ENCODE measurements at regions not wholly inside any gene's neighbourhood (a gene's known extent, or its start where the extent isn't known, plus 50 kb on each side); places are given as distances from the start of the nearest gene placed in this dataset.
A peak's percentile ranks its signal among the peaks of the same experiment; 100 is the strongest.

DNA sequence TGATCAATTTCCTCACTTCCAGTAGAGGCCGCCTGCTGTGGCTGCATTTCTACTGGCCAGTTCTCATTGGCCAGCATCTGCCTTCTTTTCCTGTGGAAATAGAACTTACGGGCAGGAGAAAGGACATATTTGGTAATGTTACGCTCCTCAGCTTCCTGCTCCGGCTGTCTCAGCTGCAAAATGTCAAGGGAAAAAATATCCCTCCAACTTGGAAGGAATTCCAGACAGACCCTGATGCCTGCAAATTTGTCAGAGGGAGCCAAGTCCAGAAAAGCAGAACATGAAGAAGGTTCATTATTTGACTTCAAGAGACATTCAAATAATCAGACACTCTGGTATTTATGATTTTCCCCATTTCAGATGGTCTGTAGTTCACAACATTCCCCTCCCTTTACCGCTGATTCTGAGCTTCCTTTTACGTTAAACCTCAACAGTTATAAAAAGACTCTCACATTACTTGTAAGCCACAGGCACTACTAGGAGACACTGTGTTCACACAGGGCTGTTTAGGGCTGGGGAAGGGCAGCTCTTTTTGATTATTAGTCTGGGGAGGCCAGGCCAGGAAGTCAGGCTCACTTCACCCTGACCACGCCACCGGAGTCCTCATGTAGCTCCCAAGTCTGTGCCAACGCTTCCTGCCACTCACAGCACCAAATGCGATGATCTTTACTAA lies 179.6 kb upstream of the CCN2 start:
- Histone ChIP-seq H3K27me3 (no peaks in the 10 kb centered on the region), H3K9me3 (no peaks in the 10 kb centered on the region), H3K36me3 (no peaks in the 10 kb centered on the region), H3K4me3 (no peak overlapping the region), H3K27ac (peak overlapping the region in 4 of 5 donors; percentile 72 to 85 (median 82)), H3K4me1 (peaks cover 0 to 40% (median 16%) of the 10 kb centered on the region in 4 donors)
- intact Hi-C loops (cut with DNase I; ENCODE audit: low total_unique reads): no loop called here
- DNase-seq: peak in 1 of 2 donors; percentile 82
- WGBS, 5 donors: 38 to 69% (median 61%) methylated on average over 10 of the region's 10 CpGs
- TF ChIP-seq, protein P1, sequence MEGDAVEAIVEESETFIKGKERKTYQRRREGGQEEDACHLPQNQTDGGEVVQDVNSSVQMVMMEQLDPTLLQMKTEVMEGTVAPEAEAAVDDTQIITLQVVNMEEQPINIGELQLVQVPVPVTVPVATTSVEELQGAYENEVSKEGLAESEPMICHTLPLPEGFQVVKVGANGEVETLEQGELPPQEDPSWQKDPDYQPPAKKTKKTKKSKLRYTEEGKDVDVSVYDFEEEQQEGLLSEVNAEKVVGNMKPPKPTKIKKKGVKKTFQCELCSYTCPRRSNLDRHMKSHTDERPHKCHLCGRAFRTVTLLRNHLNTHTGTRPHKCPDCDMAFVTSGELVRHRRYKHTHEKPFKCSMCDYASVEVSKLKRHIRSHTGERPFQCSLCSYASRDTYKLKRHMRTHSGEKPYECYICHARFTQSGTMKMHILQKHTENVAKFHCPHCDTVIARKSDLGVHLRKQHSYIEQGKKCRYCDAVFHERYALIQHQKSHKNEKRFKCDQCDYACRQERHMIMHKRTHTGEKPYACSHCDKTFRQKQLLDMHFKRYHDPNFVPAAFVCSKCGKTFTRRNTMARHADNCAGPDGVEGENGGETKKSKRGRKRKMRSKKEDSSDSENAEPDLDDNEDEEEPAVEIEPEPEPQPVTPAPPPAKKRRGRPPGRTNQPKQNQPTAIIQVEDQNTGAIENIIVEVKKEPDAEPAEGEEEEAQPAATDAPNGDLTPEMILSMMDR (IDR thresholded peaks at IDR 0.05): no peak
- TF ChIP-seq POLR2AphosphoS5 (IDR thresholded peaks at IDR 0.05) (peak; percentile 27 to 71 (median 40)), EP300 (IDR thresholded peaks at IDR 0.05) (no peak), POLR2A (IDR thresholded peaks at IDR 0.05) (no peak)

DNA sequence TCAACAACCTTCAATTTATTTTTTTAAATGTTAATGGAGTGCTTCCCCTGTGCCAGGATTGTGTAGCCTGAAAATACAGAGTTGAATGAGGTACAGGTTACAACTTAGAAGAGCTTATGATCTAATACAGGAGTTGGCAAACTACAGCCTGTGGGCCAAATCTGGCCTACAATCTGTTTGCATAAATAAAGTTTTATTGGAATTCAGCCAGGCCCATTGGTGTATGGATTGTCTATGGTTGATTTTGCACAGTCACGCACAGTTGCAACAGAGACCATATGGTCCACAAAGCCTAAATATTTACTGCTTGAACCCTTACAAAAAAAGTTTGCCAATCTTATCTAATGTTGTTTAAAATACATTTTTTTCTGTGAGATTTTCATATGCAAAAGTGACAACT lies 177.3 kb upstream of the CCN2 start:
- Histone ChIP-seq H3K4me3 (no peak overlapping the region), H3K27me3 (no peaks in the 10 kb centered on the region), H3K9me3 (no peaks in the 10 kb centered on the region), H3K27ac (no peak overlapping the region), H3K36me3 (no peaks in the 10 kb centered on the region), H3K4me1 (peaks cover 0 to 32% (median 16%) of the 10 kb centered on the region in 4 donors)
- TF ChIP-seq EP300 (IDR thresholded peaks at IDR 0.05) (no peak), POLR2AphosphoS5 (IDR thresholded peaks at IDR 0.05) (no peak), POLR2A (IDR thresholded peaks at IDR 0.05) (no peak)
- TF ChIP-seq, protein P1 (IDR thresholded peaks at IDR 0.05): no peak
- WGBS, 5 donors: 75 to 89% (median 82%) methylated on average over 1 of the region's 1 CpG
- intact Hi-C loops (cut with DNase I; ENCODE audit: low total_unique reads): no loop called here
- DNase-seq: no peak

DNA sequence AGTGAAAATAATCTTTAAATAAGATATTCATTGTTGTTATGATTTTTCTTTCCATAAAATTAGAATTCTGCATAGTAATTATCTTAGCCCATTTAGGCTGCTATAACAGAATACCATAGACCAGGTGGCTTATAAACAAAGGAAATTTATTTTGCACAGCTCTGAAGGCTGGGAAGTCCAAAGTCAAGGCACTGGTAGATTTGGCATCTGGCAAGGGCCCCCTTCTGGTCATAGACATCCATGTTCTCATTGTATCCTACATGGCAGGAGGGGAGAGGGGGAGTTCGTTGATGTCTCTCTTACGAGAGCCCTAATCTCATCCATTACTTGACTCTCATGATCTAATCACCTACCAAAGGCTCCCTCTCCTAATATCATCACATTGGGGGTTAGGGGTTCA lies 175.0 kb upstream of the CCN2 start:
- no peaks in the 10 kb centered on the region for H3K36me3 ChIP-seq
- H3K27me3 ChIP-seq: no peaks in the 10 kb centered on the region
- no peak for TF ChIP-seq EP300 (IDR thresholded peaks at IDR 0.05)
- no peak for TF ChIP-seq POLR2AphosphoS5 (IDR thresholded peaks at IDR 0.05)
- no peak overlapping the region for H3K4me3 ChIP-seq
- intact Hi-C loops (cut with DNase I; ENCODE audit: low total_unique reads): no loop called here
- DNase-seq: no peak
- H3K4me1 ChIP-seq: peaks cover 0 to 9% (median 2%) of the 10 kb centered on the region in 4 donors
- 80 to 99% (median 98%) methylated on average over 2 of the region's 2 CpGs for WGBS, 5 donors
- H3K27ac ChIP-seq: no peak overlapping the region
- no peaks in the 10 kb centered on the region for H3K9me3 ChIP-seq

DNA sequence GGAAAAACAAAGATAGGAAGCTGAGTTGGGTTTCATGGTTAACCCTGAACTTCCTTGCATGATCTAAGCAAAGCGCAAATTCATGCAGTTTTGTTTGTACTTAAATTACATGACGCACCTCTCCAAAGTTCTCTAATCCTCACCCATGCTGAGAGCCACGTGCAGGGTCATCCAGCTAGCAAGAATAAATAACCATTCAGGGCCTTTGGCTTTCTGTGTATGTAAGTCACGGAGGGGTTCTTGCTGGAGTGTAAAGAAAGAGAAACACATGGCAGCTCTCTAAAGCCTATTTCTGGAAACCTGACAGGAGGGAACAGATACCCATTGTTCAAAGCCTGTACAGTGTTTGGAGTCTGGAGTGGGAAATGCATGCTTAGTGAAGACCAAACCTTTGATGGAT lies 171.7 kb upstream of the CCN2 start:
- H3K9me3 ChIP-seq: no peaks in the 10 kb centered on the region
- peak in 1 of 2 donors; percentile 57 for DNase-seq
- no peaks in the 10 kb centered on the region for H3K27me3 ChIP-seq
- no peak for TF ChIP-seq EP300 (IDR thresholded peaks at IDR 0.05)
- TF ChIP-seq, protein P1 (IDR thresholded peaks at IDR 0.05): no peak
- TF ChIP-seq POLR2AphosphoS5 (IDR thresholded peaks at IDR 0.05): no peak
- TF ChIP-seq POLR2A (IDR thresholded peaks at IDR 0.05): no peak
- H3K27ac ChIP-seq: no peak overlapping the region
- H3K4me3 ChIP-seq: no peak overlapping the region
- intact Hi-C loops (cut with DNase I; ENCODE audit: low total_unique reads): no loop called here
- H3K36me3 ChIP-seq: no peaks in the 10 kb centered on the region
- WGBS, 5 donors: 13 to 32% (median 25%) methylated on average over 4 of the region's 4 CpGs
- no peaks in the 10 kb centered on the region for H3K4me1 ChIP-seq

DNA sequence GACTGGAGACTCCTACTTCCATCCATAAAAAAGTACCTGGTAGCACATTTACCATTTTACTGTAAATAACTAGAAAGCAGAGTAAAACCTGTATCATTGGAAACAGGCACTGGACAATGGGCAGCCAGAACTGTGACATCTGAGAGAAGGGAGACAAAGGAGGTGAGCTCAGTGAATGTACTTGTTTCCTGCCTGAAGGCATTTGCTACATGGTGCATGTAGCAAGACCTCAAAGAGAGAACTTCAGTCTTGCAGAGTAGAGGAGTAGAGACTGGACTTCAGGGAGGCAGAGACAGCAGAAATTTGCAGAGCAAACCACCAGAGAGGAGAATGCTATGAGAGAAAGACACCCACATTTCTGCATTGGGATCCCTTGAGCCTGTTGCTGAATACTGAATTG lies 171.0 kb upstream of the CCN2 start:
- intact Hi-C loops (cut with DNase I; ENCODE audit: low total_unique reads): no loop called here
- Histone ChIP-seq H3K27me3 (no peaks in the 10 kb centered on the region), H3K36me3 (no peaks in the 10 kb centered on the region), H3K4me1 (no peaks in the 10 kb centered on the region), H3K4me3 (no peak overlapping the region), H3K9me3 (no peaks in the 10 kb centered on the region), H3K27ac (no peak overlapping the region)
- DNase-seq: no peak
- TF ChIP-seq POLR2AphosphoS5 (IDR thresholded peaks at IDR 0.05): no peak

Data from stomach (tissue), 8 donors.